Activated naive CD8-positive, alpha-beta T cell treated with anti-CD3 and anti-CD28 coated beads for 36 hours (primary cell): ENCODE measurements at regions not wholly inside any gene's neighbourhood (a gene's known extent, or its start where the extent isn't known, plus 50 kb on each side); places are given as distances from the start of the nearest gene placed in this dataset.

Experiments used
- DNase-seq: peaks from one replicate; pipeline ENCODE4 v3.0.0; 2021
- H3K27ac Mint-ChIP-seq: one replicate; pipeline ENCODE4 v1.8.0; 2022; ENCODE audit warnings: mild to moderate bottlenecking, moderate library complexity, mixed read lengths
- H3K27me3 Mint-ChIP-seq: one replicate; pipeline ENCODE4 v1.8.0; 2022; ENCODE audit warnings: mild to moderate bottlenecking, mixed read lengths
- H3K36me3 Mint-ChIP-seq: one replicate; pipeline ENCODE4 v1.8.0; 2021; ENCODE audit warnings: mild to moderate bottlenecking, mixed read lengths
- H3K4me1 Mint-ChIP-seq: one replicate; pipeline ENCODE4 v1.8.0; 2021; ENCODE audit warnings: mixed read lengths
- H3K4me3 Mint-ChIP-seq: one replicate; pipeline ENCODE4 v1.8.0; 2022; ENCODE audit warnings: mild to moderate bottlenecking, moderate library complexity, mixed read lengths
- H3K9me3 Mint-ChIP-seq: one replicate; pipeline ENCODE4 v1.8.0; 2022; ENCODE audit warnings: mixed read lengths

DNA sequence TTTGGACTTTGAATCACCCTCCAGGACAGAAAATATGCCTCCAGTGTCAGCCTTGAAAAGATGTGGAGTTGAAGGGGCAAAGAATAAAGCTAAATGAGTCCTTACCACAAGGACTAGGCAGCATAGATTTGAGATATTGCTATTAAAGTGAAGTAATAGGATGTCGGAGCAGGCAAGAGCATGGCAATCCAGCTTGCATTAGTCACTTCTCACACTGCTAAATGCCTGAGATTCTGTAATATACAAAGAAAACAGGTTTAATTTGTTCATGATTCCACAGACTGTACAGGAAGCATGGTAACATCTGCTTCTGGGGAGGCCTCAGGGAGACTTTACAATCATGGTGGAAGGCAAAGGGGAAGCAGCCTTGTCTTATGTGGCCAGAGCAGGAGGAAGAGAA is 109.8 kb upstream of the PCDH7 start:
- Mint-ChIP-seq H3K27me3 (no peaks in the 10 kb centered on the region), H3K27ac (no peak overlapping the region), H3K4me3 (no peak overlapping the region), H3K9me3 (peaks cover 1% of the 10 kb centered on the region), H3K36me3 (no peaks in the 10 kb centered on the region), H3K4me1 (no peaks in the 10 kb centered on the region)
- no peak for DNase-seq

GRCh38 chr4:30614771-30615170 is 105.4 kb upstream of the PCDH7 start:
- no peak overlapping the region for H3K4me3 Mint-ChIP-seq
- no peaks in the 10 kb centered on the region for H3K27me3 Mint-ChIP-seq
- peaks cover 1% of the 10 kb centered on the region for H3K9me3 Mint-ChIP-seq
- no peak overlapping the region for H3K27ac Mint-ChIP-seq
- no peak for DNase-seq
- H3K4me1 Mint-ChIP-seq = no peaks in the 10 kb centered on the region
- H3K36me3 Mint-ChIP-seq = no peaks in the 10 kb centered on the region

DNA sequence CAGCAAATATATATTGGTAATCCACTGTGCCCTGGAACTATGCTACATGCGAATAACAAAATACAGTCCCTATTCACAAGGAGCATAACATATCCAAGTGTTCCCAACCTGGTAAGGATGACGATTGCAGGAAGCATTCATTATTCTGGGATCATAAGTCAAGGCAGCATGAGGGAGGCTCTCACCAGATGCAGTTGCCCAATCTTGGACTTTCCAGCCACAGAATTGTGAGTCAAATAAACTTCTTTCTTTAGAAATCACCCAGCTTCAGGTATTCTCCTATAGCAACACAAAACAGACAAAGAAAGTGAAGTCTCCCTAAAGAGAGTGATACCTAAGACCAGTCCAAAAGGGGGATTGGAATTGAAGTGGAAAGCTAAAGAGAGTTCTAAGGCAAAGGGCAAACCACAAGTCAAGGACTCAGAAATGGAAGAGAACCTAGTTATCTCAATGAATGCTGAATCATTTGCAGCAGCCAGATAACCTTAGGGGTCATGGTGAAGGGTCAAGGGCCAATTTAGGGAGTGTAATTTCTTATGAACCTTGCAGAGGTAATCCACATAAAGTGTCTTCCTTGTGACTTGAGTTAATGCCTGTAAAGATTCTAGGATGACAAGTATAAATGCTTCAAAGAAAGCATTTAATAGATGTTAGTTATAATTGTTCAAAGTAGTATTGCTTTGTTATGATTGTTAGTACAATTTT is 103.1 kb upstream of the PCDH7 start:
- Mint-ChIP-seq H3K27me3 (no peaks in the 10 kb centered on the region), H3K9me3 (peaks cover 1% of the 10 kb centered on the region)

GRCh38 chr4:30617836-30618235 is 102.3 kb upstream of the PCDH7 start:
- H3K4me1 Mint-ChIP-seq = no peaks in the 10 kb centered on the region
- H3K36me3 Mint-ChIP-seq = no peaks in the 10 kb centered on the region
- no peak overlapping the region for H3K4me3 Mint-ChIP-seq
- DNase-seq = no peak
- no peaks in the 10 kb centered on the region for H3K27me3 Mint-ChIP-seq
- H3K9me3 Mint-ChIP-seq = peaks cover 1% of the 10 kb centered on the region
- no peak overlapping the region for H3K27ac Mint-ChIP-seq

More for the DNA sequence above, 103.1 kb upstream of the PCDH7 start:
- no peak for DNase-seq
- no peak overlapping the region for H3K27ac Mint-ChIP-seq
- no peaks in the 10 kb centered on the region for H3K4me1 Mint-ChIP-seq
- no peaks in the 10 kb centered on the region for H3K36me3 Mint-ChIP-seq
- H3K4me3 Mint-ChIP-seq = no peak overlapping the region

DNA sequence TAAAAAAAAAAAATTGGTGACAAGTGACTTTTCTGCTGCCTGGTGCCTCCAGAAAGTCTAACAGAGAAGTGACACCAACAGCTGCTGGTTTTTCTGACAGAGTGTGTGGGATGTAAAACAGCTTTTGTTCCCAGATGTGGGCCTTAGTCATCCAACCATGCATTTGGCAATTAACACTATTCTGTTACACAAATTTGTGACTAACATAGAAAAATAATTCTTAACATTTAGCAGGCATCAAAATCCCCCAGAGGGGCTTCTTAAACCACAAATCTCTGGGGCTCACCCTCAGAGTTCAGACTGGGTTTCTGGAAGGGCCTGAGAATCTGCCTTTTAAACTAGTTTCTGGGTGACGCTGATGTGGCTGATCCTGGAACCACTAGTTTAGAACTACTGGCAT is 100.5 kb upstream of the PCDH7 start:
- no peak overlapping the region for H3K27ac Mint-ChIP-seq
- no peak overlapping the region for H3K4me3 Mint-ChIP-seq
- no peaks in the 10 kb centered on the region for H3K36me3 Mint-ChIP-seq

DNA sequence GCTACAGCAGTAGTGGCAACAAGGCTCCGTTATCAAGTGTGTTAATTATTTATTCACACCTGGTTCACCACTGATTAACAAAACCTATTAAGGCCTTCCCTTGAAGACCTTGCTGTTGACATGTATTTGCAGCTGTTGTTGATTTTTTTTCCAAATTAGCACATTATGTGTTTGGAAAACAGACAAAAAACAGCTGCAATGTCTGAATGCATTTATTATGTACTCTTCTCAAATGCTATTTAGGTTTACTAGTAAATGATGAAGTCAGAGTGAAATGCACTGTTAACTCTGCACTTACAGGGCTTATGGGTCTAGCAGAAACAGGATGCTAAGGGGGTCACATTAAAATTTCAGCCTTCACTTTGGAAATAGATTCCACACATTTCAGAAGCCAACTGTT is 99.5 kb upstream of the PCDH7 start:
- H3K27me3 Mint-ChIP-seq = no peaks in the 10 kb centered on the region
- H3K36me3 Mint-ChIP-seq = no peaks in the 10 kb centered on the region
- no peak overlapping the region for H3K4me3 Mint-ChIP-seq
- H3K27ac Mint-ChIP-seq = no peak overlapping the region
- DNase-seq = no peak
- H3K9me3 Mint-ChIP-seq = peaks cover 5% of the 10 kb centered on the region
- no peaks in the 10 kb centered on the region for H3K4me1 Mint-ChIP-seq

More for the DNA sequence above, 100.5 kb upstream of the PCDH7 start:
- Mint-ChIP-seq H3K27me3 (no peaks in the 10 kb centered on the region), H3K9me3 (peaks cover 3% of the 10 kb centered on the region), H3K4me1 (no peaks in the 10 kb centered on the region)
- no peak for DNase-seq

- Mint-ChIP-seq H3K36me3 (no peaks in the 10 kb centered on the region), H3K4me3 (no peak overlapping the region), H3K27me3 (no peaks in the 10 kb centered on the region), H3K27ac (no peak overlapping the region), H3K4me1 (no peaks in the 10 kb centered on the region), H3K9me3 (peaks cover 1% of the 10 kb centered on the region)
- DNase-seq = no peak
Measured at GRCh38 chr4:30630431-30630830, 89.7 kb upstream of the PCDH7 start.

DNA sequence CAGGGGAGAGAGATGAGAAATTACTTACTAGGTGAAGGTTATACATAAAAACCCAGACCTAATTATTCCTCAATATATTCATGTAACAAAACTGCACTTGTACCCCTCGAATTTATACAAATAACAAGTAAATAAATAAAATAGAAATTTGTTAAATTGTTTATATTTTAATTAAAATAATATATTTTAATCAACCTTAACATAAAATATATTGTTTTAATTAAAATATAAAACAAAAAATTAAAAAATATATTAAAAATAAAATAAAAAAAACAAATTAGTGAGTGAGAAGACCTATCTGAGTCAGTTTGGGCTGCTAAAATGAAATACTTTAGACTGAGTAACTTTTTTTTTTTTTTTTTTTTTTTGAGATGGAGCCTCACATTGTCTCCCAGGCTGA is 87.4 kb upstream of the PCDH7 start:
- H3K27me3 Mint-ChIP-seq = no peaks in the 10 kb centered on the region
- H3K4me3 Mint-ChIP-seq = no peak overlapping the region
- DNase-seq = no peak
- no peaks in the 10 kb centered on the region for H3K4me1 Mint-ChIP-seq
- peaks cover 3% of the 10 kb centered on the region for H3K9me3 Mint-ChIP-seq
- H3K27ac Mint-ChIP-seq = no peak overlapping the region
- H3K36me3 Mint-ChIP-seq = no peaks in the 10 kb centered on the region

GRCh38 chr4:30641345-30641744 is 78.8 kb upstream of the PCDH7 start:
- Mint-ChIP-seq H3K36me3 (no peaks in the 10 kb centered on the region), H3K4me1 (no peaks in the 10 kb centered on the region), H3K27ac (no peak overlapping the region), H3K4me3 (no peak overlapping the region), H3K9me3 (peaks cover 4% of the 10 kb centered on the region), H3K27me3 (no peaks in the 10 kb centered on the region)
- DNase-seq = no peak

DNA sequence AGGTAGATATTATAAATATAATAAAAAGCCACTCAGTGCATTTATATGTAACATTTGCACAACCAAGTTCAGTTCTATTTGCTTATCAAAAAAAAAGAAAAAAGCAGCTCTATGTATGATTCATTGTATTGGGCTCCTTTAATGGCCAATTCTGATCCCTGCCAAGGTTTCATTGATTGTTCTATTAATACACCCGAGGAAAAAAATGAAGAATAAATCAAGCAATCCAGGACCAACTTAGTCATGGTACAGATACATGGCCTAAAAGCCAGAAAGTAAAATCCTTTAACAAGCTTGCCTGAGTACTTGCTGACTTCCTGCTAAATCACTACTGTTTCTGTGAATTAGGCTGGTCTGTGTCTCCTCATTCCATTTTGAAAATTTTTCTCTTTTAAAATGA is 77.6 kb upstream of the PCDH7 start:
- no peak overlapping the region for H3K27ac Mint-ChIP-seq
- no peak for DNase-seq
- no peaks in the 10 kb centered on the region for H3K36me3 Mint-ChIP-seq
- no peaks in the 10 kb centered on the region for H3K4me1 Mint-ChIP-seq
- no peak overlapping the region for H3K4me3 Mint-ChIP-seq
- H3K27me3 Mint-ChIP-seq = no peaks in the 10 kb centered on the region
- H3K9me3 Mint-ChIP-seq = peaks cover 4% of the 10 kb centered on the region

GRCh38 chr4:30653291-30653690 is 66.9 kb upstream of the PCDH7 start:
- no peaks in the 10 kb centered on the region for H3K4me1 Mint-ChIP-seq
- H3K4me3 Mint-ChIP-seq = no peak overlapping the region
- no peak for DNase-seq
- H3K27ac Mint-ChIP-seq = no peak overlapping the region
- no peaks in the 10 kb centered on the region for H3K36me3 Mint-ChIP-seq
- H3K27me3 Mint-ChIP-seq = no peaks in the 10 kb centered on the region
- peaks cover 3% of the 10 kb centered on the region for H3K9me3 Mint-ChIP-seq

DNA sequence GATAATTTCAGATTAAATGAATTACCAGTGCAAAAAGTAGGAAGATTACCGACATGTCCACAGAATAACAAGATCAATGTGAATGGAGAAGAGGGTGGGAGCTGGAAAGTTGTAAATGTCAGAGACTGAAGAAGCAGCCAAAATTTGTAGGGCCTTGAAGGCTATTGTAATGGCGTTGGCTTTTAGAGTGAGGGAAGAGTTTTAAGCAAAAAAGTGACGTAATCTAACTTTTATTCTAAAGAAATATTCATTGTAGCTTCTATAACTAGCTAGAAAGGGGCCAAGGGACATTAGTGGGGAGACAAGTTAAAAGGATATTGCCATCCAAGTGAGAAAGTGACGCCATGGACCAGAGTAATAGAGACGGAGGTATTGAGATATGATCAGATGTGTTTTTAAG is 63.3 kb upstream of the PCDH7 start:
- Mint-ChIP-seq H3K4me3 (no peak overlapping the region), H3K36me3 (no peaks in the 10 kb centered on the region), H3K27me3 (no peaks in the 10 kb centered on the region), H3K9me3 (no peaks in the 10 kb centered on the region), H3K27ac (no peak overlapping the region), H3K4me1 (no peaks in the 10 kb centered on the region)
- DNase-seq = no peak

GRCh38 chr4:30667919-30668318 is 52.2 kb upstream of the PCDH7 start:
- no peaks in the 10 kb centered on the region for H3K27me3 Mint-ChIP-seq
- no peaks in the 10 kb centered on the region for H3K4me1 Mint-ChIP-seq
- no peak overlapping the region for H3K4me3 Mint-ChIP-seq
- no peaks in the 10 kb centered on the region for H3K9me3 Mint-ChIP-seq
- no peaks in the 10 kb centered on the region for H3K36me3 Mint-ChIP-seq
- no peak overlapping the region for H3K27ac Mint-ChIP-seq
- DNase-seq = no peak

DNA sequence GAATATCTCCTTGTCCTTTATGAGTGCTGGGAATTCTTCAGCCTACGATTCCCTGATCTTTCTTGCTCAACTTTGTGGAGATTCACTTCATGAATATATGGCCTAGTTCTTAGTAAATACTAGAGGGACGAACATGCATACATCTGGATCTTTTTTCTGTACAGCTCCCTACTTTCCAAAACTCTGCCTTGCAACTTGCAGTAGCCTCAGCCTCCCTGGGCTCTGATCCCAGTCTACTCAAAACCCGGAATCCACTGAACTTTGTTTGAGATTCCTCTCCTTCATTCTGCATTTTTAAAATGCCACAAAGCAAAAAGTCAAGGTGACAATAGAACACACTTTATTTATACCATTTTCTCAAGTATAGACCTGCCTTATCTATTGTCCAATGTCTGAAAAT is 50.0 kb upstream of the PCDH7 start:
- H3K4me1 Mint-ChIP-seq = no peaks in the 10 kb centered on the region
- H3K27me3 Mint-ChIP-seq = no peaks in the 10 kb centered on the region
- no peaks in the 10 kb centered on the region for H3K9me3 Mint-ChIP-seq
- H3K27ac Mint-ChIP-seq = no peak overlapping the region
- H3K4me3 Mint-ChIP-seq = no peak overlapping the region
- DNase-seq = no peak
- no peaks in the 10 kb centered on the region for H3K36me3 Mint-ChIP-seq
